ENCODE measurements at regions not wholly inside any gene's neighbourhood (a gene's known extent, or its start where the extent isn't known, plus 50 kb on each side); places are given as distances from the start of the nearest gene placed in this dataset.

GRCh38 chr15:70319466-70319865, 221.7 kb upstream of the TLE3 start:
- DNase-seq, result no peak

DNA sequence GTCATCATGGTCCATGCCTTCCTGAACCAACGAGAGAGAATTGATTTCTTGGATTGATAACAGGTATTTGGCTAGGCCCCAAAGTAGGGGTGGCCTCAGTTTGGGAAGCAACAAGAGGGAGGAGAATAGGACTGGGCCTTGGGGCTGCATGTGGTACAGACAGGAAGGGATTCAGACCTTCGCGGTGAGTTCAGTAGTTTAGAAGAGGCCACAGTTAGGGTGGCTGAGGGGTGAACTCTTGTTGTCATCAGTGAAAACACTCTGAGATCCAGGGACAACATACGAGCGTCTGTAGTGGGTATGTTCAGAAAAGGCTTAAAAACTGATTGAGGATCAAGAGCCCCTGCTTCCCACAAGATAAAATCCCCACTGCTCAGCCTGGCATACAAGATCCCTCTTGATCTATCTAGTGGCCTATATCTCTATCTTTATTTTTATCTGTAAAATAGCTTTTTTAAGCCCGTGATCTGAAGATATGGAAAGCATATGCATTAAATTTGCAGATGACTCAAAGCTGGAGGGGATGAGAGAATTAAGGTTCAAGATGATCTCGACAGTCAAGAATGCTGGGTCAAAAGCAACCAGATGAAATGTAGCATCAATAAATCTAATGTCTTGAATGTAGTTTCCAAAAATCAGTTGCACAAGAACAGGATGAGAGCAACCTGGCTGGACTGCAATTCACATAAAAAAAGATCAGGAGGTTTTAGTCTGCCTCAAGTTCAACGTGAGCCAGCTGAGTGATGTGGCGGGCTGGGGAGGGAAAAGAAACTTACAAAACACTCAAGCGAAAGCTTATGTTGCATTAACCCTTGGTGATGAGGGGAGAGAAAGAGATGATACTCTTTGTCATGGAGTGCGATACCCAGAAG, 221.1 kb upstream of the TLE3 start:
- DNase-seq, result no peak

GRCh38 chr15:70316059-70316600, 218.4 kb upstream of the TLE3 start:
- no peak for DNase-seq

GRCh38 chr15:70315431-70315830, 217.7 kb upstream of the TLE3 start:
- no peak for DNase-seq

DNA sequence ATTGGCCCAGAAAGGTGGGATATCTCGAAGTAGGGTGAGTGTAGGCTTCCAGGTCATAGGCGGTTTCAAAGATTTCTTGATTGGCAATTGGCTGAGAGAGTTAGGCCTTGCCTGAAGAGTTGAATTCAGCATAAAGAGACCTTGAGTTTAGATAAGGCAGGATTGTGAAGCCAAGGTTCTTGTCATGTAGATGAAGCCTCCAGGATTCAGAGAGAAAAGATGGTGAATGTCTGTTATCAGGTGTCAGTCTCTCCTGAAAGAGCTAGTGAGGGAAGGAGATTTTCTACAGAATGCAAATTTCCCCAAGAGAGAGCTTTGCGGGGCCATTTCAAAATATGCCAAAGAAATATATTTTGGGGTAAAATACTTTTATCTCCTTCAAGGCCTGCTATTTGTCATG, 217.0 kb upstream of the TLE3 start:
- no peak for DNase-seq

DNA sequence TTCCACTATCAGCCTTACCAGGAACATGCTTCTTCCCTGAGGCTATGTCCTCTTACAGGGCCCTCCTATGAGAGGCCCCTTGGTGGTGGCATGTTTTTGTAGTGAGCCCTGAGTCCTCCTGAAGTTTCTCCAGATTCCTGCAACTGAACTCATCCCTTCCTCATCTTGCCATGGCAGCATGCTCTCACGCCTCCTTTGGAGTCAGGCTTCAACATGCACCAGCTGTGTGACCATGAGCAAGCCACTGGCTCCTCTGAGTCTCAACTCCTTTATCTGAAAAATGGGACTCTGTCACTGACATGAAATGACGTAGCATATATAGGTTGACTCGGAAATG, 216.3 kb upstream of the TLE3 start:
- no peak for DNase-seq

- no peak for DNase-seq
Observed at GRCh38 chr15:70313099-70314017, 215.6 kb upstream of the TLE3 start.

GRCh38 chr15:70311821-70312220, 214.1 kb upstream of the TLE3 start:
- DNase-seq, result no peak

DNA sequence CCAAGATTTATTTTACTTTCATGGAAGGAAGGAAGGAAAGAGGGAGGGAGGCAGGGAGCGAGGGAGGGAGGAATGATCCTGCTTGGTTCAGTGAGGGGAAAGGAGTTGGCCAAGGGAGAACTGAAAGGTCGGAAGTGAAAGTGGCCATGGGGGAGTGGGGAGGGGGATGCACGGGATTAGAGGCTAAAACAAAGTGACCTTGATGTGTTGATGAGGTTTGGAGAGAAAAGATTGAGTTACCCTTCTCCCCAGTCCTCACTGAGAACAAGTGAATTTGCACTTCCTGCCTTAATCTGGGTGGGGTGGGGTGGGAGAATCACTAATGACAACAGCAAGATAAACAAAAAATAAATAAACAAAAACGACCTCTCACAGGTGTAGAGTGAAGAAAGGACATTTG, 212.0 kb upstream of the TLE3 start:
- no peak for DNase-seq

GRCh38 chr15:70308735-70309434, 211.2 kb upstream of the TLE3 start:
- DNase-seq, result no peak

DNA sequence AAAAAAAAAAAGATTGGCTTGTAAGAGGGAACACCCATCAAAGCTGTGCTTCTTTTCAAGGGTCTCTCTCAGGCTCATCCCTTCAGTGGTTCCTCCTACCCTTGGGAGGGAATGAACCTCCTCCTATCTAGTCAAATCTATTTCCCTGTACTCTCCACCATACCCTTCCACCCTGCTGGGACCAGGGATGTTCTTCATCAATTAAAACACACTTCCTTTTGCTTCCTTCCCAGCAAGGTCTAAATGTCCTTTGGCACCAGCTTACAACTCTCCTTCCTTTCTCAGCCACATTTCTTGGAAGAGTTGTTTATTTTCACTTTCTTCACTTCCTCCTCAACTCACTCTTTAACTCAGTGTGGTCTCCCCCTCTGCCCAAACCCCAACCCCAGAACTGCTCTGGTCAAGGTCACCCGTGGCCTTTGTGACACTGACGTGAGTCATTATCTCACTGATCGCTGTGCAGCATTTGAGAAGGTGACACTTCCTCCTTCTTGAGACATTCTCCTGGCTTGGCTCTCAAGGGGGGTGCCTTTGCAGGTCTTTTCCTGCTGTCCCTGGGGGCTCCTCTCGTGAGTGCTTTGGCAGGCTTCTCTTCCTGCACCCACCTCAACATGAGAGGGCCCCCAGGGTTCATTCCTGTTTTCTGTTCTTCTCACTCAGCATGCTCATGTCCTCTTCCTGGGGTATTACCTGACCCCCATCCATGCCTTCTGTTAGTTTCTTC, 210.5 kb upstream of the TLE3 start:
- DNase-seq, result no peak

- no peak for DNase-seq
Observed at GRCh38 chr15:70306582-70306981, 208.9 kb upstream of the TLE3 start.

- DNase-seq, result no peak
Observed at GRCh38 chr15:70306081-70306480, 208.4 kb upstream of the TLE3 start.

- DNase-seq, result no peak
Observed at GRCh38 chr15:70303981-70304380, 206.3 kb upstream of the TLE3 start.

- DNase-seq, result no peak
Observed at GRCh38 chr15:70302360-70302759, 204.6 kb upstream of the TLE3 start.

GRCh38 chr15:70301396-70301795, 203.7 kb upstream of the TLE3 start:
- DNase-seq, result no peak

GRCh38 chr15:70299931-70300869, 202.5 kb upstream of the TLE3 start:
- DNase-seq, result peak; percentile 14

- peak; percentile 9 for DNase-seq
Observed at GRCh38 chr15:70297465-70298058, 199.8 kb upstream of the TLE3 start.

- no peak for DNase-seq
Observed at GRCh38 chr15:70294731-70295305, 197.1 kb upstream of the TLE3 start.
